ENCODE measurements at regions not wholly inside any gene's neighbourhood (a gene's known extent, or its start where the extent isn't known, plus 50 kb on each side); places are given as distances from the start of the nearest gene placed in this dataset.

- TF ChIP-seq POLR2AphosphoS5 (IDR thresholded peaks at IDR 0.05) = no peak
- TF ChIP-seq CTCF (IDR thresholded peaks at IDR 0.05) = no peak
- TF ChIP-seq POLR2A (IDR thresholded peaks at IDR 0.05) = no peak
Measured at GRCh38 chr2:15808944-15809343, 131.4 kb upstream of the MYCN start.
